ENCODE measurements at regions not wholly inside any gene's neighbourhood (a gene's known extent, or its start where the extent isn't known, plus 50 kb on each side); places are given as distances from the start of the nearest gene placed in this dataset.
A peak's percentile ranks its signal among the peaks of the same experiment; 100 is the strongest.

GRCh38 chr15:57784081-57784511 lies 77.6 kb downstream of the POLR2M start:
- no peaks in the 10 kb centered on the region for H4K20me1 ChIP-seq (ENCODE audit: insufficient read depth, low read length)
- peak overlapping the region; percentile 57 for H3K27ac ChIP-seq (ENCODE audit: low read depth, low read length)
- DNase-seq (ENCODE audit: insufficient read length, low spot score, missing footprints), result no peak
- peak overlapping the region; percentile 42 for H2AFZ ChIP-seq (ENCODE audit: low read length)
- no peaks in the 10 kb centered on the region for H3K9me3 ChIP-seq (ENCODE audit: low read depth, low read length)
- H3K4me2 ChIP-seq (ENCODE audit: insufficient read depth, low read length), result peak overlapping the region; percentile 50
- no peak for TF ChIP-seq CTCF (IDR thresholded peaks at IDR 0.05; ENCODE audit: extremely low read depth, low read depth, low read length)
- no peaks in the 10 kb centered on the region for H3K36me3 ChIP-seq (ENCODE audit: insufficient read depth, low read length)
- peak overlapping the region; percentile 9 for H3K4me3 ChIP-seq (ENCODE audit: insufficient read depth, low read length)
- no peaks in the 10 kb centered on the region for H3K27me3 ChIP-seq (ENCODE audit: insufficient read depth, low read length)
- H3K4me1 ChIP-seq (ENCODE audit: insufficient read depth, low read length), result peaks cover 4% of the 10 kb centered on the region
- H3K79me2 ChIP-seq (ENCODE audit: insufficient read depth, low read length), result no peaks in the 10 kb centered on the region

GRCh38 chr15:57785039-57785438 lies 78.5 kb downstream of the POLR2M start:
- H3K9me3 ChIP-seq (ENCODE audit: low read depth, low read length), result no peaks in the 10 kb centered on the region
- H4K20me1 ChIP-seq (ENCODE audit: insufficient read depth, low read length), result no peaks in the 10 kb centered on the region
- no peaks in the 10 kb centered on the region for H3K36me3 ChIP-seq (ENCODE audit: insufficient read depth, low read length)
- H3K27ac ChIP-seq (ENCODE audit: low read depth, low read length), result no peak overlapping the region
- H3K79me2 ChIP-seq (ENCODE audit: insufficient read depth, low read length), result no peaks in the 10 kb centered on the region
- TF ChIP-seq CTCF (IDR thresholded peaks at IDR 0.05; ENCODE audit: extremely low read depth, low read depth, low read length), result no peak
- no peaks in the 10 kb centered on the region for H3K27me3 ChIP-seq (ENCODE audit: insufficient read depth, low read length)
- no peak overlapping the region for H3K4me2 ChIP-seq (ENCODE audit: insufficient read depth, low read length)
- no peak overlapping the region for H2AFZ ChIP-seq (ENCODE audit: low read length)
- DNase-seq (ENCODE audit: insufficient read length, low spot score, missing footprints), result no peak
- peaks cover 4% of the 10 kb centered on the region for H3K4me1 ChIP-seq (ENCODE audit: insufficient read depth, low read length)
- H3K4me3 ChIP-seq (ENCODE audit: insufficient read depth, low read length), result no peak overlapping the region

GRCh38 chr15:57785959-57786358 lies 79.4 kb downstream of the POLR2M start:
- H3K36me3 ChIP-seq (ENCODE audit: insufficient read depth, low read length), result no peaks in the 10 kb centered on the region
- no peak for TF ChIP-seq CTCF (IDR thresholded peaks at IDR 0.05; ENCODE audit: extremely low read depth, low read depth, low read length)
- peaks cover 4% of the 10 kb centered on the region for H3K4me1 ChIP-seq (ENCODE audit: insufficient read depth, low read length)
- H3K79me2 ChIP-seq (ENCODE audit: insufficient read depth, low read length), result no peaks in the 10 kb centered on the region
- DNase-seq (ENCODE audit: insufficient read length, low spot score, missing footprints), result no peak
- no peaks in the 10 kb centered on the region for H3K9me3 ChIP-seq (ENCODE audit: low read depth, low read length)
- H3K4me2 ChIP-seq (ENCODE audit: insufficient read depth, low read length), result no peak overlapping the region
- no peaks in the 10 kb centered on the region for H4K20me1 ChIP-seq (ENCODE audit: insufficient read depth, low read length)
- no peak overlapping the region for H3K27ac ChIP-seq (ENCODE audit: low read depth, low read length)
- no peaks in the 10 kb centered on the region for H3K27me3 ChIP-seq (ENCODE audit: insufficient read depth, low read length)
- no peak overlapping the region for H3K4me3 ChIP-seq (ENCODE audit: insufficient read depth, low read length)
- no peak overlapping the region for H2AFZ ChIP-seq (ENCODE audit: low read length)

GRCh38 chr15:57789225-57789624 lies 82.7 kb downstream of the POLR2M start:
- no peak for DNase-seq (ENCODE audit: insufficient read length, low spot score, missing footprints)
- H4K20me1 ChIP-seq (ENCODE audit: insufficient read depth, low read length), result no peaks in the 10 kb centered on the region
- no peak overlapping the region for H3K4me3 ChIP-seq (ENCODE audit: insufficient read depth, low read length)
- no peak for TF ChIP-seq CTCF (IDR thresholded peaks at IDR 0.05; ENCODE audit: extremely low read depth, low read depth, low read length)
- no peaks in the 10 kb centered on the region for H3K4me1 ChIP-seq (ENCODE audit: insufficient read depth, low read length)
- no peak overlapping the region for H3K27ac ChIP-seq (ENCODE audit: low read depth, low read length)
- no peak overlapping the region for H2AFZ ChIP-seq (ENCODE audit: low read length)
- H3K36me3 ChIP-seq (ENCODE audit: insufficient read depth, low read length), result no peaks in the 10 kb centered on the region
- no peak overlapping the region for H3K4me2 ChIP-seq (ENCODE audit: insufficient read depth, low read length)
- peaks cover 18% of the 10 kb centered on the region for H3K27me3 ChIP-seq (ENCODE audit: insufficient read depth, low read length)
- no peaks in the 10 kb centered on the region for H3K9me3 ChIP-seq (ENCODE audit: low read depth, low read length)
- H3K79me2 ChIP-seq (ENCODE audit: insufficient read depth, low read length), result no peaks in the 10 kb centered on the region

Data from osteoblast (primary cell).